PC-3 (cell line): ENCODE measurements at regions not wholly inside any gene's neighbourhood (a gene's known extent, or its start where the extent isn't known, plus 50 kb on each side); places are given as distances from the start of the nearest gene placed in this dataset.

Experiments used
- CTCF ChIP-seq: fragments of 300-600 bp; sonication (generic); conservative IDR thresholded peaks from 2 replicates; pipeline ENCODE4 v1.5.1; 2017; ENCODE audit warnings: antibody characterized with exemption, low read depth, mild to moderate bottlenecking, low read length
- EZH2 ChIP-seq: fragments of 300-600 bp; sonication (generic); IDR thresholded peaks from one replicate; pipeline ENCODE4 v1.6.1; 2017; ENCODE audit warnings: antibody characterized with exemption, mild to moderate bottlenecking, low read length; ENCODE audit not compliant: unreplicated experiment

- TF ChIP-seq CTCF (no peak), EZH2 (no peak)
Observed at GRCh38 chr3:87488765-87489164, 212.4 kb upstream of the POU1F1 start.
